NCI-H2227 treated with DMSO at 0.1 percent for 48 hours (cell line): ENCODE measurements at regions not wholly inside any gene's neighbourhood (a gene's known extent, or its start where the extent isn't known, plus 50 kb on each side); places are given as distances from the start of the nearest gene placed in this dataset.

Experiments
- DNase-seq: peaks from one replicate; lab custom pipeline; 2025; lab: John Stamatoyannopoulos, UW

GRCh38 chr11:44493930-44494329 lies 71.5 kb upstream of the CD82 start:
- no peak for DNase-seq

GRCh38 chr11:44494785-44495184 lies 70.7 kb upstream of the CD82 start:
- no peak for DNase-seq

GRCh38 chr11:44496391-44496790 lies 69.1 kb upstream of the CD82 start:
- DNase-seq, result no peak

GRCh38 chr11:44498089-44498871 lies 67.2 kb upstream of the CD82 start:
- DNase-seq, result no peak

GRCh38 chr11:44502506-44502905 lies 63.0 kb upstream of the CD82 start:
- no peak for DNase-seq

GRCh38 chr11:44505581-44506054 lies 59.8 kb upstream of the CD82 start:
- no peak for DNase-seq

- no peak for DNase-seq
Measured at GRCh38 chr11:44506375-44507016, 59.0 kb upstream of the CD82 start.

GRCh38 chr11:44507491-44507890 lies 58.0 kb upstream of the CD82 start:
- no peak for DNase-seq

- DNase-seq, result no peak
Measured at GRCh38 chr11:44507896-44508445, 57.5 kb upstream of the CD82 start.

- DNase-seq, result no peak
Measured at GRCh38 chr11:44509296-44509695, 56.2 kb upstream of the CD82 start.

GRCh38 chr11:44510372-44510771 lies 55.1 kb upstream of the CD82 start:
- DNase-seq, result no peak

GRCh38 chr11:44512818-44513217 lies 52.6 kb upstream of the CD82 start:
- no peak for DNase-seq

GRCh38 chr11:44515048-44515447 lies 50.4 kb upstream of the CD82 start:
- no peak for DNase-seq
